DMS79 (cell line): ENCODE measurements at regions not wholly inside any gene's neighbourhood (a gene's known extent, or its start where the extent isn't known, plus 50 kb on each side); places are given as distances from the start of the nearest gene placed in this dataset.

ENCODE experiments used
- DNase-seq: peaks from one replicate; lab custom pipeline; 2025; lab: John Stamatoyannopoulos, UW

DNA sequence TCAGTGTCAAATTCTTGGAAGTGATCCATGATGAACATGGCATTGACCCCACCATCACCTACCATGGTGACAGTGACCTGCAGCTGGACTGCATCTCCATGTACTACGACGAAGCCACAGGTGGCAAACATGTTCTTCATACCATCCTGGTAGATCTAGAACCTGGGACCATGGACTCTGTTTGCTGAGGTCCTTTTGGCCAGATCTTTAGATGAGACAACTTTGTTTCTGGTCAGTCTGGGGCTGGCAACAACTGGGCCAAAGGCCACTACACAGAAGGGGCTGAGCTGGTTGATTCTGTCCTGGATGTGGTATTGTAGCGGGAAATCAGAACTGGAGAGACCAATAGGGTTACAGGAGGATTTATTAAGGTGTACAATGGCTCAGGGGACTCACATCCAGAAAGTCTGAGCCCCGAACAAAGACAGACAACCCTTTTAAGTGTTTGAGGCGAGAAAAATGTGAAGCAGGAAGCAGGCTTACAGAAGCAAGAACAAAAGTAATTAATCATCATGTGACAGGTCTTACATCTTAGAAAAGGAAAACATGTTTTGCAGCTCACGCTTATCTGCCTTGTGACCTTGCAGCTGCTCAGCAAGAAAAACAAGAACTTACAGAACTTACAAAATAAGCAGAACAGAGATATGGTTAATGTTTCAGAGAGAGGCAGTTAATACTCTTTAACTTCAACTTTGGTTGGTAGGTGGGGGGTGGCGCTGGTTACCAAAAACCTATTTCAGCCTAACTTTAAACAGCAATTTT is 58.8 kb upstream of the MOCS1 start:
- DNase-seq: no peak
